ENCODE measurements at regions not wholly inside any gene's neighbourhood (a gene's known extent, or its start where the extent isn't known, plus 50 kb on each side); places are given as distances from the start of the nearest gene placed in this dataset.

DNA sequence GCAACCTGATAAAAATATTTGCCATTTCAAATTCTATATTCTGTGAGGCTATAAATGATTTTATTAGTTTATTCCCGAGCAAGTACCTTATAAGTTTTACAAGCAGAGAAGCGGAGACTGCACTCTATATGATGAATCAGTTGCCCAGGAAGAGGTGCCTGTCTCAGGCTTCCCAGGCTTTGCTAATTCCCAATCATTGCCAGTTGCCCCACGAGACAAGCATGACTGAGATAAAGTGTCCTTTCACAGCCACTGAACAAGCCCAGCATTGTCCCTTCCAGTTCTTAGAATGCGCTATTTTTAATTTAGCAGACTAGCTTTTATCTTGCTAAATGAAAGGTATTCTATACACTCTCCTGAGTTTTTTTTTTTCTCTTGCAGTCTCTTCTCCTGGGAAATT is 260.7 kb downstream of the ALDH8A1 start:
- TF ChIP-seq POLR2AphosphoS5 (IDR thresholded peaks at IDR 0.05) (no peak), POLR2A (IDR thresholded peaks at IDR 0.05) (no peak)
